ENCODE measurements at regions not wholly inside any gene's neighbourhood (a gene's known extent, or its start where the extent isn't known, plus 50 kb on each side); places are given as distances from the start of the nearest gene placed in this dataset.

- ChIA-PET RAD21 (ENCODE audit: unreplicated experiment) (no interaction called here), SMC1A (ENCODE audit: uncharacterized antibody, unreplicated experiment) (no interaction called here), CTCF (no interaction called here), POLR2A (no interaction called here)
- Histone ChIP-seq H4K20me1 (ENCODE audit: control insufficient read depth, insufficient read depth) (no peaks in the 10 kb centered on the region), H3K4me3 (no peak overlapping the region), H3K79me2 (ENCODE audit: control insufficient read depth, insufficient read depth, low read length) (no peaks in the 10 kb centered on the region), H3K9ac (ENCODE audit: control insufficient read depth, insufficient read depth, low read length) (no peak overlapping the region), H3K9me3 (replicated peaks; ENCODE audit: control insufficient read depth, insufficient read depth, low read length) (no peaks in the 10 kb centered on the region), H3K36me3 (ENCODE audit: control insufficient read depth in 2 of 2, insufficient read depth in 2 of 2, low read length in 1 of 2) (no peaks in the 10 kb centered on the region), H3K27me3 (replicated peaks in 1 of 2; ENCODE audit: control insufficient read depth in 2 of 2, insufficient read depth in 2 of 2, low read length in 1 of 2) (no peaks in the 10 kb centered on the region), H3K27ac (ENCODE audit: control insufficient read depth, insufficient read depth) (no peak overlapping the region), H3K4me1 (ENCODE audit: control insufficient read depth, insufficient read depth, low read length) (no peaks in the 10 kb centered on the region), H3K4me2 (ENCODE audit: control insufficient read depth, insufficient read depth) (no peak overlapping the region), H2AFZ (ENCODE audit: control insufficient read depth, low read depth, low read length) (no peak overlapping the region)
- ATAC-seq (no peak), FAIRE-seq (no peak), DNase-seq (ENCODE audit: low read depth, low spot score) (no peak)
- in situ Hi-C loops (cut with MboI) = no loop called here
- 0% methylated on average over 2 of the region's 2 CpGs for WGBS (ENCODE audit: insufficient coverage, insufficient replicate concordance, low lambda C conversion rate, missing lambda C conversion rate)
- no TSS peak for BruUV-seq (replicated peaks)
- intact Hi-C loops (cut with micrococcal nuclease; ENCODE audit: unreplicated experiment) = no loop called here
- no peak for TF ChIP-seq POLR2AphosphoS2 (IDR thresholded peaks at IDR 0.05; ENCODE audit: low read depth, low read length)
- TF ChIP-seq USF1 (IDR thresholded peaks at IDR 0.05; ENCODE audit: borderline replicate concordance, extremely low read length, insufficient read depth, low read depth, low read length) = no peak
- no peak for TF ChIP-seq FOXK2 (IDR thresholded peaks at IDR 0.05)
- TF ChIP-seq SUPT20H (IDR thresholded peaks at IDR 0.05; ENCODE audit: borderline replicate concordance, control insufficient read depth, low read depth, low read length) = no peak
- no peak for TF ChIP-seq NR2C2 (IDR thresholded peaks at IDR 0.05; ENCODE audit: borderline replicate concordance, control insufficient read depth, insufficient read length, low read depth)
- no peak for TF ChIP-seq RELA (IDR thresholded peaks at IDR 0.05; ENCODE audit: borderline replicate concordance, partially characterized antibody)
- no peak for TF ChIP-seq NFYA (IDR thresholded peaks at IDR 0.05; ENCODE audit: borderline replicate concordance, low read depth, low read length)
- no peak for TF ChIP-seq ZBTB40 (IDR thresholded peaks at IDR 0.05; ENCODE audit: borderline replicate concordance)
Measured at GRCh38 chr1:5338466-5338865, 653.8 kb downstream of the NPHP4 start.
